PC-3 (cell line): ENCODE measurements at regions not wholly inside any gene's neighbourhood (a gene's known extent, or its start where the extent isn't known, plus 50 kb on each side); places are given as distances from the start of the nearest gene placed in this dataset.

Experiments
- ATAC-seq: fragments of 200-7000 bp; cut with Tn5 transposase; 2 replicates; pipeline ENCODE4 v1.9.1; 2020; ENCODE audit warnings: mild to moderate bottlenecking, moderate library complexity
- BruUV-seq: library from RNA; stranded (reverse); fragments of 400-500 nt; replicated peaks from 2 replicates; lab custom pipeline; 2021; lab: Mats Ljungman, UMichigan
- CTCF ChIA-PET: fragments of 300-600 bp; sonication (Branson Sonifier 250); formaldehyde crosslinking; loops from one replicate; lab custom pipeline; 2022; ENCODE audit warnings: antibody characterized with exemption; lab: Charles Lee
- POLR2A ChIA-PET: fragments of 300-600 bp; sonication (Branson Sonifier 250); formaldehyde crosslinking; loops from one replicate; lab custom pipeline; 2022; ENCODE audit warnings: antibody characterized with exemption; ENCODE audit not compliant: unreplicated experiment; lab: Charles Lee
- DNase-seq: peaks from one replicate; pipeline ENCODE4 v3.0.0-alpha.2; 2015
- H2AFZ ChIP-seq: fragments of 300-600 bp; sonication (generic); 2 replicates; pipeline ENCODE4 v1.6.0; 2016; ENCODE audit warnings: antibody characterized with exemption, low read length
- H3F3A ChIP-seq: fragments of 300-600 bp; sonication (generic); one replicate; pipeline ENCODE4 v1.6.0; 2017; ENCODE audit warnings: antibody characterized with exemption, low read length, control low read depth, mild to moderate bottlenecking; ENCODE audit not compliant: unreplicated experiment
- H3K27ac ChIP-seq: fragments of 300-600 bp; sonication (generic); 2 replicates; pipeline ENCODE4 v1.5.1; 2016; ENCODE audit warnings: mild to moderate bottlenecking, low read length
- H3K27me3 ChIP-seq: fragments of 300-600 bp; sonication (generic); 2 replicates; pipeline ENCODE4 v1.6.1; 2016; ENCODE audit warnings: low read length, mixed read lengths
- H3K36me3 ChIP-seq: fragments of 300-600 bp; sonication (generic); 2 replicates; pipeline ENCODE4 v1.6.1; 2016; ENCODE audit warnings: low read depth, mixed run types, low read length, mixed read lengths
- H3K4me1 ChIP-seq: fragments of 300-600 bp; sonication (generic); 2 replicates; pipeline ENCODE4 v1.5.1; 2016; ENCODE audit warnings: low read length; ENCODE audit not compliant: insufficient read depth
- H3K4me2 ChIP-seq: fragments of 300-600 bp; sonication (generic); 2 replicates; pipeline ENCODE4 v1.6.0; 2016; ENCODE audit warnings: low read length
- H3K4me3 ChIP-seq: fragments of 300-600 bp; sonication (generic); 2 replicates; pipeline ENCODE4 v1.5.1; 2016; ENCODE audit warnings: mild to moderate bottlenecking, low read length, mixed read lengths
- H3K79me2 ChIP-seq: fragments of 300-600 bp; sonication (generic); 2 replicates; pipeline ENCODE4 v1.6.1; 2017; ENCODE audit warnings: low read length, mixed read lengths
- H3K9ac ChIP-seq: fragments of 300-600 bp; sonication (generic); 2 replicates; pipeline ENCODE4 v1.6.0; 2016; ENCODE audit warnings: mild to moderate bottlenecking, low read length
- H3K9me2 ChIP-seq: fragments of 300-600 bp; sonication (generic); replicated peaks from 2 replicates; pipeline ENCODE4 v1.6.1; 2016; ENCODE audit warnings: mixed run types, low read length, mixed read lengths
- H3K9me3 ChIP-seq: fragments of 300-600 bp; sonication (generic); 2 replicates; pipeline ENCODE4 v1.6.1; 2016; ENCODE audit warnings: low read length, mixed read lengths
- H4K20me1 ChIP-seq: fragments of 300-600 bp; sonication (generic); 2 replicates; pipeline ENCODE4 v1.6.1; 2016; ENCODE audit warnings: low read length, mixed read lengths
- EZH2 ChIP-seq: fragments of 300-600 bp; sonication (generic); IDR thresholded peaks from one replicate; pipeline ENCODE4 v1.6.1; 2017; ENCODE audit warnings: antibody characterized with exemption, mild to moderate bottlenecking, low read length; ENCODE audit not compliant: unreplicated experiment
- EZH2phosphoT487 ChIP-seq: fragments of 300-600 bp; sonication (generic); IDR thresholded peaks from 2 replicates; pipeline ENCODE4 v1.6.1; 2018; ENCODE audit warnings: mild to moderate bottlenecking, antibody characterized with exemption, low read length, borderline replicate concordance
- intact Hi-C: fragments of 100-400 bp; cut with micrococcal nuclease; formaldehyde crosslinking; loops from 2 replicates; pipeline ENCODE4 v1.9.0; 2023
- TF ChIP-seq, protein P1 (sequence below): fragments of 300-600 bp; sonication (generic); conservative IDR thresholded peaks from 2 replicates; pipeline ENCODE4 v1.5.1; 2017; ENCODE audit warnings: antibody characterized with exemption, low read depth, mild to moderate bottlenecking, low read length

DNA sequence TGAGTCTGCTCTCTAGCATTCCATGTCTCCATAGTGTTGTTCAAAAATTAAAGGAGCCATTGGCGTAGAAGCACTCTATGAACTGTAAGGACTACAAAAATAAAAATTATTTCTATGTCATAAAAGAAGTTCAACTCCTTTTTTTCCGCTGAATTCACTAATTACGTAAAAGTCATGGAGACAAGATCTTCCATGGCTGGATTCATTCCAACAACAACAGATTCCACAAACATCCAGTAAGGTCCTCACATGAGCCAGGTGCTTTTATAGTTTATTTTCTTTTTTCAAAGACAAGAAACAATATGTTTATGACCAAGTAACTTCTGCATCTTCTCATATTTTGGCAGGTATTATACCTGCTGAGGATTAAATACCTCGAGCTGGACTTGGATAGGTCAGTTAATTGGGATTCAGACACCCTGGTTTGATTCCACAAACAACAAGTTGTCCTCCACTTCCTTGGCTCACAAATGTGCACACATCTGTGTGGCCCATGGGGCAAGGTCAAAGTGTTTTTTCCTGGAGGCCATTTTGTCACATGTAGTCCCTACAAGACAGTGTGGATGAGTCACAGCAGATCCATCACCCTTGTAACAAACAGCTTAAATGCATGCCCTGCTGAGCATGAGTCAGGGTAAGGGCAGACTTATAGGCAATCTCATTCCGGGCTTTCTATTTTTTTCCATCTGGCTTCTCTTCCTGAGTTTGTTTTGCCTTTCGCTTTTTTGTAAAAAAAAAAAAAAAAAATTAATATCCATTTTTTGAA is 475.6 kb downstream of the COG6 start:
- H3K27ac ChIP-seq = no peak overlapping the region
- no peak overlapping the region for H3K9ac ChIP-seq
- no peaks in the 10 kb centered on the region for H3F3A ChIP-seq
- no peaks in the 10 kb centered on the region for H3K9me3 ChIP-seq
- peak overlapping the region; percentile 50; the same call in 1 of the 2 replicates for H2AFZ ChIP-seq
- peak; percentile 51; the same call in 1 of the 2 replicates for ATAC-seq
- H4K20me1 ChIP-seq = no peaks in the 10 kb centered on the region
- peak; percentile 57 for DNase-seq
- H3K4me2 ChIP-seq = no peak overlapping the region
- ChIA-PET POLR2A (no interaction called here), CTCF (no interaction called here)
- BruUV-seq = no TSS peak
- intact Hi-C loops = no loop called here
- no peaks in the 10 kb centered on the region for H3K27me3 ChIP-seq
- no peaks in the 10 kb centered on the region for H3K9me2 ChIP-seq
- H3K4me1 ChIP-seq = no peaks in the 10 kb centered on the region
- H3K4me3 ChIP-seq = no peak overlapping the region
- no peaks in the 10 kb centered on the region for H3K36me3 ChIP-seq
- H3K79me2 ChIP-seq = no peaks in the 10 kb centered on the region
- TF ChIP-seq EZH2phosphoT487 (no peak), EZH2 (no peak)
- TF ChIP-seq, protein P1, sequence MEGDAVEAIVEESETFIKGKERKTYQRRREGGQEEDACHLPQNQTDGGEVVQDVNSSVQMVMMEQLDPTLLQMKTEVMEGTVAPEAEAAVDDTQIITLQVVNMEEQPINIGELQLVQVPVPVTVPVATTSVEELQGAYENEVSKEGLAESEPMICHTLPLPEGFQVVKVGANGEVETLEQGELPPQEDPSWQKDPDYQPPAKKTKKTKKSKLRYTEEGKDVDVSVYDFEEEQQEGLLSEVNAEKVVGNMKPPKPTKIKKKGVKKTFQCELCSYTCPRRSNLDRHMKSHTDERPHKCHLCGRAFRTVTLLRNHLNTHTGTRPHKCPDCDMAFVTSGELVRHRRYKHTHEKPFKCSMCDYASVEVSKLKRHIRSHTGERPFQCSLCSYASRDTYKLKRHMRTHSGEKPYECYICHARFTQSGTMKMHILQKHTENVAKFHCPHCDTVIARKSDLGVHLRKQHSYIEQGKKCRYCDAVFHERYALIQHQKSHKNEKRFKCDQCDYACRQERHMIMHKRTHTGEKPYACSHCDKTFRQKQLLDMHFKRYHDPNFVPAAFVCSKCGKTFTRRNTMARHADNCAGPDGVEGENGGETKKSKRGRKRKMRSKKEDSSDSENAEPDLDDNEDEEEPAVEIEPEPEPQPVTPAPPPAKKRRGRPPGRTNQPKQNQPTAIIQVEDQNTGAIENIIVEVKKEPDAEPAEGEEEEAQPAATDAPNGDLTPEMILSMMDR = no peak

DNA sequence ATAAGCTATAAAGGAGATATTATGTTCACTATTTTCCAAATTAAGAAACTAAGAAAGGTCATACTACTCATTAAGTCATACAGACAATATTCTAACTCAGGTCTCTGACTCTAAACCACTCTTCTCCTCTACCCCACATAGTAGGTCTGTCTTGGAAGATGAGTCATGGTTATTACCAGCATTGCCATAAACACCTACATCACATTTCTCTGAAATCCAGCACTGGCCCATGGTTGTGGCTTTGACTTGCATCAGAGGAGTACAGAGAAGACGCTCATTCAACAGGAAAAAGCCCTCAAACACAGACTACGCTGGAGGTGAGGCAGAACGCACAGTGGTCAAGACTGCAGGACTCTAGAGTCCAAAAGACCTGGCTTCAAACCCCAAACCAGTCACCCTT is 476.8 kb downstream of the COG6 start:
- Histone ChIP-seq H3K27me3 (no peaks in the 10 kb centered on the region), H2AFZ (no peak overlapping the region), H3F3A (no peaks in the 10 kb centered on the region), H4K20me1 (no peaks in the 10 kb centered on the region), H3K9ac (no peak overlapping the region), H3K4me2 (no peak overlapping the region), H3K79me2 (no peaks in the 10 kb centered on the region), H3K9me2 (no peaks in the 10 kb centered on the region), H3K9me3 (no peaks in the 10 kb centered on the region), H3K4me3 (no peak overlapping the region), H3K36me3 (no peaks in the 10 kb centered on the region), H3K27ac (no peak overlapping the region), H3K4me1 (no peaks in the 10 kb centered on the region)
- DNase-seq = no peak
- intact Hi-C loops = no loop called here
- no peak for ATAC-seq
- no TSS peak for BruUV-seq
- no peak for TF ChIP-seq EZH2phosphoT487
- TF ChIP-seq EZH2 = no peak
- TF ChIP-seq, protein P1 = no peak
- ChIA-PET CTCF (no interaction called here), POLR2A (no interaction called here)

DNA sequence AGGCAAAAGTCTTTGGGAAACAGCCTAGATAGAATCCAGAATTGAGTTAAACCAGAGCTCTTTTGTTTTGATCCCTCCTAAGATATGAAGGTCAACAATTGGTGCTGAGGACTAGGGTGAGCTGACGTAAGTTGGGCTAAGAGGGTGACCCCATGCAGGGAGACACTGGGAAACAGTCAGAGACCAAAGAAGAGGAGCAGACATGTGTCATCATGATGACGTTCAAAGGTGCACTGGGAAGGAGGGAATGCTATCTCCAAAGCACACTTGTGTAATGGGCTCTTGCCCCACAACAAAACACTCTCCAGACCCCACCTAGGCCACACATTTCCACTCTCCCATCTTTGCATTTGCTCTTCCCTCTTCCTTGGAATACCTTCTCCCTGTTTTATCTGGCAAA is 481.4 kb downstream of the COG6 start:
- Histone ChIP-seq H3K9ac (no peak overlapping the region), H3K4me2 (no peak overlapping the region), H3F3A (no peaks in the 10 kb centered on the region), H3K27me3 (no peaks in the 10 kb centered on the region), H3K27ac (no peak overlapping the region), H3K4me1 (no peaks in the 10 kb centered on the region), H2AFZ (no peak overlapping the region), H3K9me3 (no peaks in the 10 kb centered on the region), H3K79me2 (no peaks in the 10 kb centered on the region), H3K36me3 (no peaks in the 10 kb centered on the region), H3K4me3 (no peak overlapping the region), H3K9me2 (no peaks in the 10 kb centered on the region), H4K20me1 (no peaks in the 10 kb centered on the region)
- intact Hi-C loops = no loop called here
- no TSS peak for BruUV-seq
- CTCF ChIA-PET = no interaction called here
- DNase-seq (no peak), ATAC-seq (no peak)
- POLR2A ChIA-PET = no interaction called here
- TF ChIP-seq EZH2 (no peak), EZH2phosphoT487 (no peak)
- TF ChIP-seq, protein P1 = no peak
